ENCODE measurements at regions not wholly inside any gene's neighbourhood (a gene's known extent, or its start where the extent isn't known, plus 50 kb on each side); places are given as distances from the start of the nearest gene placed in this dataset.
A peak's percentile ranks its signal among the peaks of the same experiment; 100 is the strongest.
"Not testable (repeated sequence)": the region's sequence is repeated elsewhere in the genome, so short reads cannot be mapped to it uniquely, and the experiment has no call there.

DNA sequence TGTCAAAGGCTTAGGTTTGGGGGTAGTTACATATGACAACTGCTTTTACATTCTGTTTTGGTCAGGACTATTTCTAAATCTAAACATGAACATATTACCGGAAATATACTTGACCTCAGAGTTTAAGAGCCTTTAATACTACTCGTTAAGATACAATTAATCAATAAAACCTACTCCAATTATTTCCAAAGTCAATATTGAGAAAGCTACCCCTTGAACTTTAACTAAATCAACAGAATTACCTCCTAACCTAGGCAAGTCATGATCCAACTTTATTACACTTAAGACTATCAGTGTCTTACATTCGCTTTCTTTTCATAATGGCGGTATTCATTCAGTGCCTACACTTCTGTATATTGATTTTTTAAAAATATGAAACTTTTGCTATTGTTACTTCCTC, 107.7 kb downstream of the RAP2B start:
- DNase-seq, result no peak

DNA sequence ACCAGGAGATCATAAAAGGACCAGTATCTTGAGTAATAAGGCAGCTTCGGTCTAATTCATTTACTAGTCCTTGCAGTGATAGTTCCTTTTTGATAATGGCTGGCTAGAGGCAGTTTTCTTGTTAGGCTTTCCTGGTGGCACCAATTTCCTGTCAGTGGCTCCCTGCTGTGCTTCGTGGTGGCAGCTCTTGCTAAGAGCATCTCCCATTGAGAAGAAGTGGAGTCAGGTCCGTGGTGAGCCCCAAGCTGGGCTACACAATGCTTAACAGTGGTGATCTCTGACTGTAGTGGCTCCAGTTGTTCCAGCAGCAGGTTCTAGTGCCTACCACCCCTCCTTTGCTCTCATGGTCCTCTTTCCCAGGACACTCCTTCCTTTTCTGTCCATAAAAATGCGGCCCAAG, 111.2 kb downstream of the RAP2B start:
- no peak for DNase-seq

DNA sequence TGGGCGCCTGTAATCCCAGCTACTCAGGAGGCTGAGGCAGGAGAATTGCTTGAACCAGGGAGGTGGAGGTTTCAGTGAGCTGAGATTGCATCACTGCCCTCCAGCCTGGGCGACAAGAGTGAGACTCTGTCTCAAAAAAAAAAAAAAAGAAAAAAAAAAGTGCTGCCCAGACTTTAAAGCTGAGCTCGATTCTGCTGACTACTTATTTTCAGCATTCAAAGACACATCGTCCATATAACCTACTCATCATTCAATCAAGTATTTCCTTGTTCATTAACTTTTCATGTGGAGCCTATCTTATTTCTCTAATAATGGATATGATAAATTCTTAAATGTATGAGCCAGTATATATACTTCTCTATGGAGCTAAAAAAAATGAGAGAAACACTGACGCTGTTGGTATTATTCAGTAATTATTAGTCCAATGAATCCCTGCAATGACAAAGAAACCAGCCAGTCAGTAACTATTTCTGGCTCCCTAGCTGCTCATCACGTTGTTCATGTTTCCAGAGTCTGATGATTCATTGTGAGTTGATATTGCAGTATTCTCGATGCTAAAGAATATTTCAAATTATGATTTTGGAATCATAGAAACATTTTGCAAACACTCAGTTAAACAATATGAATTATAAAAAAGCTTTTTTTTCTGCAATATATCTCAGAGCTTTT, 111.9 kb downstream of the RAP2B start:
- peak; percentile 60 for DNase-seq

DNA sequence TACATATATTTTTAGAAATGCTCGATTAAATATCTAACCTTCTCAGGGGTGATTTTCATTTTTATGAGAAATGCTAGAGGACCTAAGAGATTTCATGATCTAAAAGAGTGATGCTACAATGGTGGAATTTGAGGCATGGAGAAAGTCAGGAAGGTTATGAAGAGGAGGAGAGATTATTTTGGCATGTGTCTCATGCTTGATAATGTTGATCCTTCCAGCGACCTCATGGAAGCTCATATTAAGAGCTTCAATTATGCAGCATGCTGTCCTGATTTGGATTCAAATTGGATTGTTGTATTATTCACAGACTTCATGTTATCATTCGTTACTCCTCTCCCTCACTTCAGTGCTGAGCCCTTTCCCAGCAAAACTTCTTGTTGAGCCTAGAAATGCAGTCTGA, 112.5 kb downstream of the RAP2B start:
- DNase-seq, result no peak

DNA sequence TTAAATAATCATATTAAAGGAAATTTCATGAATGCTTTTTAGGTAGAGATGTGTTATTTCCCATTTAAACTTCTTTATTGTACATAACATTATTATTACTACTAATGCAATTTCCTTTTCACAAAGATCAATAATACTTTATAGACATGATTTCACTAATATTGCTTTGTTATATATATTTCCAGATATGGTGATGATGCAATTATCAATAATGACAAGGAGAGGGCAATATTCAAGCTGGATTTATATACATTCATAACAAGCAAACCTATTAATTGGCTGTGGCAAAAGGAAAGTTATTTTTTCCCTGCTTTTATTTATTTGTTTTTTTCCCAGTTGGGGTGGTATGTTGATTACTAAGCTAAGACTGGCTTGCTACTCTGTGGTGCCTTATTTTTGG, 113.5 kb downstream of the RAP2B start:
- DNase-seq, result no peak

DNA sequence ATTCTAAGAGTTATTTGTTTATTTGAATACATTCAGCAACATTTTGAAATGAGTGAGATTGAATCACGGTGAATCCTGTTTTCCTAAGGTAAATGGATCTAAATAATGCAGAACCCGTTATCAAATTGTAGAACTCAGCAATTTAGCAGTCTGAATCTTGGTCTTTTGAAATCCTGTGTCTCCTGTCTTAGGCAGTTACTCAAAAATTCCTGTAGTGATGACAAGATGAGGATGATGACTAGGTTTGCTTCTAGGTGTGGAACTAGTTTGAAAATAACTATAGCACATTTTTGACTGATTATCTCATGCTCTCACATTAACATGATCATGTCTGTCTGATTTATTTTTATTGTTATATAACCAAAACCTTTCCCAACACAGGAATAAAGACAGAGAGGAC, 115.0 kb downstream of the RAP2B start:
- peak; percentile 20 for DNase-seq

DNA sequence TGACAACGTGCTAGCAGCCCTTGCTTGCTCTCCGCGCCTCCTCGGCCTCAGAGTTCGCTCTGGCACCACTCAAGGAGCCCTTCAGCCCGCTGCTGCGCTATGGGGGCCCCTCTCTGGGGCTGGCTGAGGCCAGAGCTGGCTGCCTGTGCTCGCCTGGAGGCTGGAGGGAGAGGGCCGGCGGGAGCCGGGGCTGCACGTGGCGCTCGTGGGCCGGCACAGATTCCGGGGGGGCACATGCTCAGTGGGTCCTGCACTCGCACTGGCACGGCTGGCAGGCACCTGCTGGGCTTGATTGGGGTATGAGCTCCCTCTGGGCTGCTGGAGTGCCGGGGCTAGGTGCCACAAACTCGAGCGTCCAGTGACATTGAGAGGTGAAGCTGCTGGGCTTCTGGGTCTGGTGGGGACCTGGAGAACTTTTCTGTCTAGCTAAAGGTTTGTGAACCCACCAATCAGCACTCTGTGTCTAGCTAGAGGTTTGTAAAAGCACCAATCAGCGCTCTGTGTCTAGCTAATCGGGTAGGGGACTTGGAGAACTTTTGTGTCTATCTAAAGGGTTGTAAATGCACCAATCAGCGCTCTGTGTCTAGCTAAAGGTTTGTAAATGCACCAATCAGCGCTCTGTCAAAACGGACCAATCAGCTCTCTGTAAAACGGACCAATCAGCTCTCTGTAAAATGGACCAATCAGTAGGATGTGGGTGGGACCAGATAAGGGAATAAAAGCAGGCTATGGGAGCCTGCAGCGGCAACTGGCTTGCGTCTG, 119.4 kb downstream of the RAP2B start:
- DNase-seq, result not testable (repeated sequence)

DNA sequence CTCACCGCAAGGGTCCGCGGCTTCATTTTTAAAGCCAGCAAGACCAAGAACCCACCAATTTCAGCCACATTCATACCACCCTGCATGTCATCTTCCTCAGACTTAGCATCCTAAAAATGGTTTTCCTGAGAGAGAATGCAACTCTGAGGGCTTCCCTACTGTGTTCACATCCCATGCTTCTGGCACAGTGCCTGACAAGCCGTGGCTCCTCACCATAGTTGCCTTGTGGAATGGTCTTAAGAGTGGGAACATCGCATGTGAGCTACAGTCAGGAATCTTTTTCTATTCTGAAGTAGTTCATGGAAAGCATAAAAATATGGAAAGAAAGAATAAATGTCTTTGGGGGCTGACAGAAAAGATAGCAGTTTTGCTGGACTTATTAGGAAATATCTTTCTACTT, 120.3 kb downstream of the RAP2B start:
- DNase-seq, result no peak

DNA sequence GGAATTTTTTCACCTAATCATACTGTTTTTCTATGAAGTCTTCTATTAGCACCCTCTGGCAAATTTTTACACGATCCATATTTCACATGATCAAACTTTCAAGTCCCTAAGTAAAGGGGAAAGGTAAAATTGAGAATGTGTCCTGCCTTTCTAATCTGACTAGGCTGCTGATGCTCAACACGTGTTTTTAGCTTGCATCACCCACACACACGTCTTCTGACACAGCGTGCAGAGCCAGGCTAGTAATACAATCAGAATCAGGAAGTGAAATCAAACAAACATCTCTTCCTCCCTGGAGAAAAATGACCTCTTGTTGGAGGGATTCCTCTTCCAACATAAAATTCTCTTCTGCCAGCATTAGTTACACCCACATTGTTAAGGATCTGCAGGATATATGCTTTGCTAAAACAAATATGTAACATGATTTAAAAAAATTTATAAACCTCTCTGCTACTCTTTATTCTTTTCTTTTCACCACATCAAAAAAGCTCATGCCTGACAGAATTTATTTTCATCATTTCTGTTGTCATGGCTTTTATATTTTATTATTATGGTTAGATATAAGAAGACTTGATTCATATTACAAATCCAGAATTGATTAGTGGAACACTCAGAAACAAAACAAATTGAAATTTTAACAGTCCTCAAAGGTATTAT, 122.4 kb downstream of the RAP2B start:
- DNase-seq, result peak; percentile 90

DNA sequence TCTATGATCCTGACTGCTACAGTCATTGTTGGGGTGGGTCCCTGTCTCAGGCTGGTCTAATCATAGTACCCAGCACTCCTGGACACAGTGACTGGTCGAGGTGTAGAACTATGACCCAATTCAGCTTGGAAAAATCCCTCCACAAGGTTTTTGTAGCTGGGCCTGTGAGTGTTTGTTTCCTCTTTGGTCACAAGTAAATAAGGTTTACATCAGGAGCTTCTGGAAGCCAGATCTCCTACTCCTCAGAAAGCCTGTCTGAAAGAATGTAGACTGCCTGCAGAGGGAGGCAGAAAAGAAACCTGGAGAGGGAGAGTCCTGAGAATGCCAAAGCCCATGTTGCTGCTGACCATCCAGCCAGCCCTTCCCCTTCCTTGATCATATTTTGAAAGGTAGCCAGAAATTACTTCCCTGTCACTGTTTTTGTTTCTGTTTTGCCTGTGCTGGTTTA, 123.2 kb downstream of the RAP2B start:
- DNase-seq, result no peak

DNA sequence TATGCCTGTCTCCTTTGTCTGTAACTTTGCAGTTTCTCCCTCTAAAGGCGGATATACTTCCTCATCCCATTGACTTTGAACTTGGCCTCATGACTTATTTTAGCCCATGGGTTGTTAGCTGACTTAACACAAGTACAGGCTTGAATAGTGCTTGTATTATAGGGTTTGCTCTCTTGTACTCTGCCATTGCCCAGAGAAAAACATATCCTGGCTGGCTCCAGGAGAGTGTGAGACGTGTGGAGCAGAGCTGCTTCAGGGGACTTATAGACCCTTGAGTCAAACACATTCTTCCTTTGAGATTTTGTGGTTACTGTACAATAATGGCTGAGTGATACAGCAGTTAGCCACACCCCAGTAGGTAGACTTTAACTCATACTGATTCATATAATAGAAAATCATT, 124.0 kb downstream of the RAP2B start:
- no peak for DNase-seq

DNA sequence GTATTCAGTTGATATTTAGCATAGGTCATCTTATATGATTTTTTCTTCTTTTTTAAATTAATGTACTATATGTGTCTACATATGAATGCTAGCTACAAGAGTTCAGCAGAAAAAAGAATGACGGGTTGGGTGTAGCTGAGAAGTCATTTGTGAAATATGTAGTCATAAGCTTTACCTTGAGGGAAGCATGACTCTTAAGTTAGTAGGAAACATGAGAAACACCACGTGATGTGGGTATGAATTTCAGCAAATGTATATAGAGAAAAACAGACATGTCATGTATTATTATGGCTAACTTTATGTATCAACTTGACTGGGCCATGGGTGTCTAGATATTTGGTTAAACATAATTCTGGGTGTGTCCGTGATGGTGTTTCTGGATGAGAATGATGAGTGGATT, 125.0 kb downstream of the RAP2B start:
- DNase-seq, result no peak

DNA sequence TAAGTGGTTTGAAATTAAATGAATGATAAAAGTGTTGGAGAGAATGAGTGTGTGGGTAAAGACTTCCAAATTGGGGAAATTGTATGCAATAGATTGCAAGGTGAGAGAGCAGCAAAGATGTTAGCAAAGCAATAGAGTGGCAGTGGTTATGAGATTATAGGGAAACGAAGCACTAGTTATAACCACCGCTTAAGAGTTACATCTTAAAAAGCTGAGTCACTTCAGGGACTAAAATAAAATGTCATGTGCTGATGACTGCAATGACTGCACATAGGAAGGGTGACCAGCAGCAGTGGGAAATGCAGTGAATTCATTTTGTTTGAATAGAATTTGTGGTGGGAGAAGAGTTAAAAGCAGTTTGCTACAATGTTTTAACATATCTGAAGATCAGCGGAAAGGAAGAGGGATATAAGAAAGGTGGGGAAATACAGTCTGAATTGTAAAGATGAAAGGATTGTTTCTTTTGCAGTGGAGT, 127.3 kb downstream of the RAP2B start:
- peak; percentile 15 for DNase-seq

DNA sequence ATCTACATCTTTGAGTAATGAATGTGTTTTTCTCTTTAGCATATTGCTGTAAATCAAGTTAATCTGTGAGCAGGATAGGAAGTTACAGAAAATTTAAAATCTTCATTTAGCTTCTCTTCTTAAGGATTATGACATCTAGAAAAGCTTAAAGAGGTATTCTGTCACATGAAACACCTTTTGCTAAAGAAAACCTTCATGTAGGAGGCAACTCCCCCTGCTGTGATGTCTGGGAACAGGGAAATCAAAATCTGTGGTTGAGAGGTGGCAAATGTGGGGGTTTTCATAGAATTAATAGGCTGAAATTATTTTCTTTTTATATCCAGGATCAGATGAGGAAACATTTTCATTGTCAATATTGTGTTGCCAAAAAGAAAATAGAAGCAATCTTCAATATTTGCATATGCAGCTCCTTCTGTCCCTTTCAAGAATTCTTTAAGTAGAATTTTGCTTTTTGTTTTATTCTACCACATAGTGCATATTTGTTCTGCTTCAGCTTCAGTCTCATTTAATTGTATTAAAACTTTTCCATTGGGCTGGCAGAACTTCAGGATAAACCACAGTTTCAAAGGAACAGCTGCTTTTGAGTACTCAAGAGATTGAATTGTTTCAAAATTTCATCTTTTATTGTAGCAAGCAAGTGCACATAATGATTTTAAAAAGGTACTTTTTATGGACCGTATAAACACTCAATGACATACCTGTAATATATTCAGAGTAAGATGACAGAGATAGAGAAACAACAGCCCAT, 128.4 kb downstream of the RAP2B start:
- no peak for DNase-seq

DNA sequence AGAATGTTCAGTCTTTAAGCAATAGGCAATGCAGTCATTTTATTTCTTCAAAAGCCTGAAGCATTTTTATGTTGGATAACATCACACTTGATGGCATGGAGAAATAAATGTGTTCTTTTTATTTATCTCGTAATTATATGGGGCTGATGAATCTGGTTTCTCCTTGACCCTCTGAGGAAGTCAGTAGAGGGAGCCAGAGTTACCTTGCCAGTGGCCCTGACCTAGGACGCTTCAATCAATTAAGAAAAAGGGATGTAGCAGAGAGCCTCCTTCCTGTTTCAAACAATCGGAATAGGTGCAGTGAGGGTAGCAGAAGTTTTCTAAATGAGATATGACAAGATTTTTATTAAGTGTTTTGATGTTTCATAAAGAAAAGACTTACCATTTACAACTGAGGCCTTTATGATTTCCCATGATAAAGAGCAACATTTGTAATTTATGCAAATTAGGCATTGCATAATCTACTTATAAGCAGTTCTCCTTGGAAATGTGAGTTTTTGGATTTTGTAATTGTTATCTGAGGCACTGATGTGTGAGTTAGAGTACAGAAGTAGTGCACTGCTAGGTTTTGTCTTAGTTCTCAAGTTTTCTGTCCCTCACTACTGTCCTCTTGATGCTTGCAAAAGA, 129.1 kb downstream of the RAP2B start:
- peak; percentile 27 for DNase-seq

DNA sequence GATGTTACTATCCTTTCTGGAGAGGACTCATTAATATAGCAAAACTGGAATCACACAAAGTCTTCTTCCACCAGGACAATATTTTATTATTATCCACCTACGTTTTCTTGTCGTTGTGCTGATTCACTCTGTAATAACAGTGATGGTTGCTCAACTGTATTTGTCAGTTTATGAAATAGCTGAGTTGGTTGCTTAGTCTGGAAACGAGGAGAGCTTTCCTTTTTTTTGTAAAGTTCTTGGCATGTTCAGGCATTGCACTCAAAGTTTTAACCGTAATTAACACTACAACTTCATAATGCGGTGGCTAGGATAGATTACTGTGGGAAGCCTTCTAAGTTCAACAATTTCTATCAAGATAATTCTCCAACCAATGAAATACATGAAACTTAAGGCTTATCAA, 131.2 kb downstream of the RAP2B start:
- DNase-seq, result peak; percentile 54

DNA sequence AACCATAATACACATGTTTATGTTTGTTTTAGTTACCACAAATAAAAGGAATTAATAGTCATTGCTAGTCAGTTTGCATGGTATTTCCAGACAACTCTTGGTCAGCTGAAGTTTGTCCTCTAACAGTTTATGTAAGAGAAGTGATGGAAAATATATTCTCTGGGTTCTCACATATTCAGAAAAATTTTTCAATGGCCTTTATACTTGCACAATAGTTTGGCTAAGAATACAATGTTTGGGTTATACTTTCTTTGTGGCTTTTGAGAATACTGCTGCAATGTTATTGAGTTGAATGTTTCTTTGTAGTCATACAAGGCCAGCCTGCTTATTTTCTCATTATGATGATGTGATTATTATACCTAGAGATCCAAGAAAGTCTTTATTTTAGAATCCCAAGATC, 133.9 kb downstream of the RAP2B start:
- no peak for DNase-seq

DNA sequence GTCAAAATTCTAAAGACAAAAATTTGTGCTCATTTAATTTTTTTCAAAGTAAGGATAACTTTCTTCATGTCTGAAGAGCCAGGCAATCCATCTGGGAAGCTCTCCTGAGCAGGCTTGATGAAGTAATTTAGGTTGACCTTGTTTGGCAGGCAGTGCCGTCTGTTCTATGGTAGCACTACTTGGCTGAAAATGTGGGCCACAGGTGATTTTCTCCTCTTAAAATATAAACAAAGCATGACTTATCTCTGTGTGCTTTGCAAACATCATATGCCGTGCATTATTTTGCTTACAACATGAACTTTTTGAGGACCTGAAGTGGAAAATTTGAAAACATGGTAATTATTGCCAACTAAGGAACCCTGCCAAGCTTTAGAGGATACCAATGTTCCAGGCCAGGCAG, 143.2 kb downstream of the RAP2B start:
- no peak for DNase-seq

DNA sequence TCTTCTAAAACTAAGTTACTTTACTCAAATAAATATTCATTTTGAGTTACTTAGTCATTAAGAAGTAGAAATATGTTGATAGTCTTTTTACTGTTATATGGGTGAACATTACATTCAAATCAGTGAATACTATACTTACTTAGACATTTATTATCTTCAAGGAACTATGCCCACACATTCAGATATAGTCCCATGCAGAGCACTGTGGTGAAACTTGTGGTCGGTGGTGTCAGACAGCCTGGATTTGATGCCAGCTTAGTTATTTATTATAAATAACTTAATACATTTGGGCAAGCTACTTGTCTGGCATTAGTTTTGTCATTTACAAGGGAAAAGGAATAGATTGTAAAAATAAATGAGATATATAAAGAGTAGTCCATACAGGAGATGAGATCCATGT, 149.5 kb downstream of the RAP2B start:
- no peak for DNase-seq

DNA sequence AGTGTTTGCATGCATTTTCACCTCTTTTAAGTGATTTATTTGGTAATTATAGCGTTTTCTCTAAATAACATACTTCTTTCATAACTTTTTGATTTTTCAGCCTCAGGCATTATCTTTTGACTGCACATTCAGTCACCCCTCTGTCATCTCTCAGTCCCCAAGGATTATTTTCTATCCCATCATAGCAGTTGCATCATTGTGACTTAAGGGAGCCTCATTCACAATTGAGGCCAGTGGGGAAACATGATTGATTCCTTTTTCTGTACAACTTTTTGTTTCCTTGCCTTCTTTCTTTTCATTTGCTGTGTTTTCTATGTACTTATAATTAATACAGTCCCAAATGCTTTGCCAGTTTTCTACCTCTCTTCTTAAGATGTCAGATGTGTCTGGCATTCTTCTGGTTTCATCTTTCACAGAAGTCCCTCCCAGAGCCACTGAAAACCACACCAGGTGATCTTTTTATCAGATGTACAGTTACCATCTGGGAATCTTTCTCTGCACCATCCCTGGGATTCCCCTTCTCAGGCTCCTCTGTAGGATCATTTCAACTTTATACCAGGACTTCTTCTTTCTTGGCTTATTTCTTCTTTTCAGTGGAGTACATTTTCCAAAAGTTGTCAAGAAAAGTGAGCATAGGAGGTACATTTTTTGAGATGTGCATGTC, 151.4 kb downstream of the RAP2B start:
- no peak for DNase-seq

DNA sequence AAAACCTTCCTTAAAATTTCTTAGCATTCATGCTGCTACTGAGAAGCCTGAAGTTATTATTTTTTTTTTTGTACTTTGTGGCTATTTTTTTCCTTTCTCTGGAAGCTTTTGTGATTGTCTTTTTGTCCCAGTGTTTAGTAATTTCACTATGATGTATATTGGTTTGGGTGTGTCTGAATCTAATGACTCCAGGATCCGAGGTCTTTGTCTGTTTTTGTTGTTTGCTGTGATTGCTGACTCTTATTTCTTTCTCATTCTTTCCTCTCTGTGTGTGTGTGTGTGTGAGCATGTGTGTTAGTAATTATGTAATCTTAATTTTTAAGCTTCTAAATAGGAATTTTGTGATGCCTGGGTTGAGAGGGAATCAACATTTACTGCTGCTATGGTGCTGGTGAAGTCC, 152.0 kb downstream of the RAP2B start:
- no peak for DNase-seq

DNA sequence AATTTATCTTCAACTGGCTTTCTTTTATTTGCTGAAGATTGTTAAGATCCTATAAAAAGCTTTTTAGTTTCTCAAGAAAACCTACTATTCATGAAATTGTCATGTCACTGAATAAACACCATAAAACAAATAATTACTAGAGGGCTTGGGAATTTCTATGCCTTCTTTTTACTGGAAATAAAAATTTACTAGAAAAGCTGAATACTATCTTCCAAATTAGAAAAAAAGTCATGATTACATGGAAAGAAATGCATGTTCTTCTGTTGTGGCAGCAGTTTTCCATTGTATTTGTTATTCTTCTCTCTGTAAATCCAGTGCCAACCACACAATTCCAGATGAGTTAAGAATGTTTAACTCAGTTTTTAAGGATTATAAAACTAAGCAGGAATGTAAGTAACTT, 153.8 kb downstream of the RAP2B start:
- DNase-seq, result no peak
